GM12873 (cell line): ENCODE measurements at regions not wholly inside any gene's neighbourhood (a gene's known extent, or its start where the extent isn't known, plus 50 kb on each side); places are given as distances from the start of the nearest gene placed in this dataset.

Experiments
- CTCF ChIP-seq: IDR thresholded peaks from 2 replicates; pipeline ENCODE4 v1.5.1; 2012; ENCODE audit warnings: low read depth, mild to moderate bottlenecking, moderate library complexity, low read length, control low read depth; ENCODE audit not compliant: insufficient read depth; ENCODE audit errors: missing control alignments

GRCh38 chr10:58140691-58141347, 126.9 kb downstream of the IPMK start:
- no peak for TF ChIP-seq CTCF

GRCh38 chr10:58140054-58140453, 127.6 kb downstream of the IPMK start:
- TF ChIP-seq CTCF: no peak

DNA sequence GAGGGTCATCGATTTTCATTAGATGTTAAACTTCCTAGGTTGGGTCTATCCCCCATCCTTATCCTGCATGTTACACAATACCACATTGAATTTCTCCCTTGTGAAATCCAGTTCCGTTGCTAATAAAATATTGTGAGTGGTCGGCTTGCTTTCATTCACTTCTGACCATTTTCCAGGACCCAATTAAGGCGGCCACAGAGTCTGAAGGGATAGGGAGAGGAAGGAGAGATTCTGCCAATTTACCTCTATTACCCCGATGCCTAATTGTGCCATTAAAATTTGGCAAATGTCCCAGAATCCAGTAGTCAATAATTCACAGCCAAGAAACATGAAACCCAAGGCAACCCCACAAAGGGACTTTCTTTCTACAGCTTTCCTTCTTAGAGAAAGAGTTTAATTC, 129.9 kb downstream of the IPMK start:
- TF ChIP-seq CTCF: no peak

DNA sequence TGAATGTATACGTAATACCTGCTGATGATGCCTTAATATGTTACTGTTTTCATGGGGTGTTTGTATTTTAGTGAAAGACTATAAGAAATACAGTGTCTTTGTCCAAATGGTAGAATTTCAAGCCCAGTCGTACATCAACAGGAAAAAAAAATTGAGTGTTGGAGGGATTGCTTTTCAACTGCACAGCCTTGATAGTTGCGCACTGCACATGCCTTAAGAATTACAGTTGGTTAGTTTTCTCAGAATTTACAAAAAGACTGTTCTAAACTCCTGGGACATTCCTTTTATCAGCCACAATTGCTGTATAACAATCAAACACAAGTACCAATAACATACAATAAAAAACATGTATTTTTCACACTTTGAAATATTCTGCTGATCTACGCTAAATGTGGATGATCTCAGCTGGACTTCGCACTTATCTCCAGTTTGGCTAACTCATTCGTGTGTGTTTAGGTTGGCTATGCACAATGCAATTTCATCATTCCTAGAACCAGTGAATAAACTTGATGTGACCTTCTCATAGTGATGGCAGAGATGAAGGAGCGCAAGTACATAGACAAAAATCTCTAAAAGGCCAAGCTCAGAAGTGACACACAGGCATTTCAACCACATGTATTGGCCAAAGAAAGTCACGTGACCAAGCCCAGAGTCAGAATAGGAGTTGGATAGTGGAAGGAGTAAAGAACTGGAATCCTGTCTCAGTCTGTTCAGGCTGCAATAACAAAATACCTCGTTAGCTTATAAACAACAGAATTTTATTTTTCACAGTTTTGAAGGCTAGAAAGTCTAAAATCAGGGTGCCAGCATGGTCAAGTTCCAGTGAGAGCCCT, 152.3 kb downstream of the IPMK start:
- no peak for TF ChIP-seq CTCF

GRCh38 chr10:58109731-58110130, 158.0 kb downstream of the IPMK start:
- no peak for TF ChIP-seq CTCF

- no peak for TF ChIP-seq CTCF
These were observed 160.2 kb downstream of the IPMK start for GRCh38 chr10:58107506-58107905.

GRCh38 chr10:58106211-58107035, 161.3 kb downstream of the IPMK start:
- no peak for TF ChIP-seq CTCF
